ENCODE measurements at regions not wholly inside any gene's neighbourhood (a gene's known extent, or its start where the extent isn't known, plus 50 kb on each side); places are given as distances from the start of the nearest gene placed in this dataset.

GRCh38 chr5:124663101-124663506 is 83.3 kb downstream of the ZNF608 start:
- no peak for DNase-seq

- DNase-seq = no peak
These were observed 84.2 kb downstream of the ZNF608 start for GRCh38 chr5:124662181-124662781.

- DNase-seq = no peak
These were observed 84.9 kb downstream of the ZNF608 start for GRCh38 chr5:124661317-124662141.

DNA sequence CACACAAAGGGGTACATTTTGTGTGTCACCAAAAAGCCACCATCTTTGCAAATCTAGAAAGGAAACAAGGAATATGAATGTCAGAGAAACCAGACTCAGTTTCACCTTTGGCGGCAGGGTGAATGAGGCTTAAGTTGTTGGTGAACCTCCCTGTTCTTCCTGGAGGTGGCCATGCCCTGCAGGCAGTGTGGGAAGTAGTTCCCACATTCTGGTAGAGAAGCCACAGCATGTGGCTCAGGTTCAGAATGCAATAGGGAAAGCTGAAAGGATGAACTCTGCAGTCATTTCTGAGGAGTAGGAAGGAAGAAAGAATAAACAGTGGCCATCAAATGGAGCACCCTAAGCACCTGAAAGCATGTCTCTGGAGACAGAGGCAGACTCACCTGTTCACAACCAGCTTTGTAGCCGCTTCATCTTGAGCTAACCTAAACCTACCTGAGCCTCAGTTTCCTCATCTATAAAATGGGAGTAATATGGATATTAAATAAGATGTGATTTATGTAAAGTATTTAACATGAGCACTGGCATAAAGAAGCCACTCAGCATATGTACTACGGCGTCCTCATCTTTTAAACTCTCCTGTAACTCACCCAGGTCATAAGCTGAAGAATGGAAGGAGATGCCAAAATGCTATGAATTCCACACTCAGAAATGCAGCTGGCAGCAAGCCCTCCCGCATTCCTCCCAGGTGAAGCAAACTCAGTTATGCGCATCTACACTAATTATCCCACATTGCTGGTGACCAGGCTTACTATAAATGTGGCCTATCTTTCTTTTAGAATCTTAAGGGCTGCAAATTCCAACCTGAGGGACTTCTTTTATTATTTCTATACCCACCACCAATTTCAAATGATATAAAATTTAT is 86.0 kb downstream of the ZNF608 start:
- DNase-seq = no peak

DNA sequence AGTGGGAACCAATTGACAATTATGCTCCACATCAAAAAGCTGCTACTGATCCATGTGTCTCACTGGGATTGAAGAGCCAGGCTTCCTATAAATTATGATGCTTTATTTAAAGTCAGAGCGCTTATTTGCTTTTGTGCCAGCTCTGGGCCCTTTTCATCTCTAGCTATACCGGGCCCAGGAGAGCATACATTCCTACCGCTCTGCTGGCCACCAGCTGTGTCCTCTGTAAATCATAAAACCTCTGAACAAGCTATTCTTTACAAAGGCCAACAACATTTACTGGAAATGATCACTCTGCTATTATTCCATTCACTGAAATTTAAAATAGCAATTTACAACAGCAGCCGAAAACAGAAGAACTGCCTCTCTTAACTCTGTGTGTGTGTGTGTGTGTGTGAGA is 86.6 kb downstream of the ZNF608 start:
- peak; percentile 59 for DNase-seq

DNA sequence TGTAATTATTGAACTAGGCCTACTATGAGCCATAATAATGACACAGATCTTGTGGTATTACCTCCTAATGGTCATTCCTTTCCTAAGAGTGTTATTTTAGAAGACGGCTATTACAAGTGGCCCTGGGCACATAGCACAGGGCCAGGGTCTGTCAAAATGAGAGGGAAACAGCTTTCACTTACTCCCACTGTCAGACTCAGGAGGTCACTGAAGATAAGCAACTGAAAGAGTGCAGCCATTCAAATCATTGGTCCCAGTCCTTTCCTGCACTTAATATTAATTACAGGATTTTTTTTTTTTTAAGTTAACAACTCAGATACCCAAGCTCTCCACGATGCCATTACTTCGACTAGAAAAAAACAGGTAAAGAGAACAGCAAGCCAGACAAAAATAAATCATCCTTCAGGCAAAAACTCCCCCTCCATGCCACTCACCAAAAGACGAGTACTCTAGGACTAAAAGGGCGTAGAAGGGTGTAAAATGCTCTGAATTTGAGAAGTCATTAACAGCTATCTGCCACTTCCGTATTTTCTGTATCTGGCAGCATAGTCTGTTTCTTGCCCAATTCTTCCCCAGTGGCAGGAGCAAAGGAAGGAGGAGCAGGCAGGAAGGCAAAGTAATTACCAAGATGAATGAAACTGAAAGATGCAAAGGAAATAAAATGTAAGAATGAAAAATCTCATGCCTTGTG is 87.4 kb downstream of the ZNF608 start:
- no peak for DNase-seq

DNA sequence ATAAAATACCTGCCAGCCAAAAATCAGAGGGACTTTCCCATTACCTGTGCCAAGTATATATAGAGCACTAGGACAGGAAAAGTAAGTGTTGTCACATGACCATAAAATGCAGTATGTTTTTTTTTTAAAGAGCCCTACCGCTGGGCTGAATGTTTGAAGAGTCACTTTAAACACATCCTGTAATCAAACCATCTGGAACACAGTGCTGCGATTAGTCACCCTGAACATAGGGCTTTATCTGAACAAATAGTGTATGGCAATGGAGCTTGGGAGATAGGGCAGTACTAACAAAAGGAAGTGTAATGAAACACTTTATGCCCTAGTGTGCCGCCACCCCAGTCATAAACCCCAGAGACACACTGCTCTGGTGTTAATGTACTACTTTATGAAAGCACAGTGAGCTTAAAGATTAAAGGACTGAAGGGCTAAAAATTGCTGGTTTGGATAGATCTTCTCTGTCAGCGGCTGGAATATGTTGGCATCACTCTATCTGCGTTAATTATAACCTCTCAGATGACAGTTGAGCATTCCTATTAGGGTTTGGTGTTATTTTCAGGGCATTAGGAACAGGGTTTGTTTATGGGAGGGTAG is 90.4 kb downstream of the ZNF608 start:
- DNase-seq = peak; percentile 99

DNA sequence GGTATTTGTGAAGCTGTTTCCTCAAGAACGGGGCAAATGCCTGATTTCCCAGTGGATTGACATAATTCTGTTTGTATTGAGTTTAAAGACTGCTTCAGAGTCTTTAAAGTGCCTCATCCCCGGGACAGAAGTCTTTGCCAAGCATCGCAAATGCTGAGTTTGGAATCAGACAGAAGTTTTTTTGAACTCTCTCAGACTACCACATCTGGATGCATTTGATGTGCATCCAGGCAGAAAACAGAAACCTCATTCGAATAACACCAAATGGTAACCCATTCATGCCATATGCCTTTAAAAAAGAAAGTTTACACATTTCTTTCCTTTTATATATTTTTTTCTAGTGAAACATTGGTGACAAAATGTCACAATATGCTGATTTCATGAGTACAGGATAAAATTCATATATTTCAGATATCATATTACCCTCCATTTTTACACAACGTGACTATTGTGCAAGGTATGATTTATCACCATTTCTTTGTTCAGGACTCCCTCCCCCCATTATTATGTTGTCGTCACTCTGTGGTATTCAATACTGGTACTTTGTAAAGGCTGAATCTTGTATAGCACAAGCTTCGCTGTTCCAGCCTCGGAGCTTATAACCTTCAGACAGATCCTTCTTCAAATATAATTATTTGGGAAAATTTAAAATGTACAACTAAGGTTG is 91.1 kb downstream of the ZNF608 start:
- DNase-seq = peak; percentile 94

DNA sequence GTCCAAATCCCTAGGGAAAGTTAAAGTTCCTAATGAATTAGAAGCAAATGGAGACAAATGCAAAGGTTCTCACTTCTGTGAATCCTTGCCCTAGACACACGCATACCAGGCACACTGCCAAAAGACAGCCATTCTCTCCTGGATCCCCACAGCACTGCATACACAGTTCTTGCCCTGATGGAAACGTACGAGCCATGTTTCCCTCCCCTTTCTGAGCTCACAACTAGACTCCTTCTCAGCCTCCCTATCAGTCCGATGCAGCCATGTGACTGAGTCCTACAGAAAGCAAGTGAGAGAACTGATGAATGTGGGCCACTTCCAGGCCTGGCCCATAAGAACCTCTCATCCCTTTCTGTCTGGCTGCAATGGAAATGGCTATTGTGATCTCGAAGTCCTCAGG is 92.0 kb downstream of the ZNF608 start:
- DNase-seq = no peak

DNA sequence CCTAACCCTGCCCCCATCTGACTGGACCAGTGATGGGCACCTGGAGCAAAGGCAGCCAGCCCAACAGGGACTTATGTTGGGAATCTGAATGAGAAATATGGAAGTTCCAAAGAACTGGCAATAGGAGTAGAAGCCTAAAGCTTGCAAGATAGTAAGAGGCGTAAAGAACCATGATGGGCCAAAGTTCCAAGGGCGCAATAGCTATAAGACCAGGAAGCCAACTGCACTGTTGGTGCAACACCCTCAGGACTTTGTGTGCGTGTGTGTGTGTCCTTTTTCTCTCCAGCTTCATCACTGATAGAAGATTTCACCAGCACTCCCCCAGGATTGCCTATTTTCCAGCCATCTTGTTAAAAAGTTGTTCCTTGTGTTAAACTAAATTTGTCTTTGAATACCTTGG is 92.8 kb downstream of the ZNF608 start:
- no peak for DNase-seq

DNA sequence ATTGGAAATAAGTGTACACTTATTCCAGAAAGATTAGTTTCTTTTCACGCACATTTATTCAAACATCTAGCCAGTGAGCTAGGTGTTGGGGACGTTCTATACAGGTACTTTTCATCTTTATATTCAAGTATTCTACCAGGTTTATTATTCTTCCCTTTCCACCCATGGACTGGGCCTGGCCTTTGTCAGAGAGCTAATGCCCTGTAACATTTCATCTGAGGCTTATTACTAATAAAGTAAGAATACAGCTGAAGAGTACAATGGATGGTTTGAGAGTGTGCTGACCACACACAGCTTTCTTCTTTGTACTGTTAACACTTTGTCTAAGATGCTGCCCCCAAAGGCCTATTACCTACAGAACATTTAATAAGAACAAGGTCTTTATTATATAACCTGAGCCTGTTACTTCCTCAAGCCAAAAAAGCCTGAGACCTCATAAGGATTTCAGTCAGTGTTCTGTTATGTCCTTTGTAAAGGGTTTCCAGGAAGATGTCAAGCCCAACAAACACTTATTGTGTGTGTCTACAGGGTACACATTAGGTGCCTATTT is 93.5 kb downstream of the ZNF608 start:
- no peak for DNase-seq

DNA sequence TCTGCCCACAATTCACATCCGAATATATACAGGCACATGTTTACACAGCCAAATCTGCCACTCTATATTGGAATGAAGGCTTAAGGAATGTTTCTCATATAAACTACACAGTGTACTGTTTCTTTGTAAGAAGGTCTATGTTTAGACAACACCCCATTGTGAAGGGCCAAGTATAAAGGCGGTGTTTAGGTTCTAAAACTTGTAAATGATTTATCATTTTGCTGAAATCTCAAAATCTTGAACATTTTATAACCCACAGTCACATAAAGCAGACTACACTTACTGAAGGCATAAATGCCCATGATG is 94.0 kb downstream of the ZNF608 start:
- DNase-seq = no peak

DNA sequence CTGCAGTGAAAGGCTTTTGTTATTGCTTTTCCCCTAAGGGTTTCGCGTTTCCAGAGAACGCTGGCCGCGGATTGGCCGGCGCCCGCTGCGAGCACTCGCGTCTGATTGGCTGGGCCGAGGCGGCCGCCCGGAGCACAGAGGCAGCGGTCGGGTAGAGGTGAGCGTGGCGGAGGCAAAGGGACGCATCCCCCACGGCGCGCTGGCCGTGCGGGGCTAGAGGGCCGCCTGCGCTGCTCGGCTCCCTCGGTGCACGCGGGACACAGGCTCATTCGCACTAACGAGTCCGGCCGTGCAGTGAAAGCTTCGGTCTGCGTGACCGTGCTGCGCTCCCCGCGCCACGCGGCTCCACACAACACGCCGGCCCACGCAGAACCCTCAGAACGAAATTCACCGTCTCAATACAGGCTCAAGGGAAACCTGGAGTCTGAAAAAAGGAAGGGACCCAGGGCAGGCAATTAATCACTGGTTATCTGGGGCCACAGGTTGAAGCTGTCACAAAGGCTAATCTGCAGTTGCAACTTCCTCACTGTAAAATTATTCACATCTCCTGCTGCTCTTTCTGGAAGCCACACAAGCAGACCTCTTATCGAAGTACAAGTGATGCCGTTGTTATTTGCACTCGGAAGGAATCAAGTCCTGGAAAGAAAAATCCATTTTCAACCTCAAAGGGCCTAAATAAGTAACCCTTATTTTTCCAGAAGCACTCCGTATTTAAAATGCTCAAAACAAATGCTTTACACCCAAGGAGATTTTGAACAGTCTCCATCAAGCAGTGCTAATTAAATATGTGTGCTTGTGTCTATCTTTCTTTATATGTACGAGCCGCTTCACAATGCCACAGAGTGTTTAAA is 94.6 kb downstream of the ZNF608 start:
- DNase-seq = no peak

- DNase-seq = no peak
These were observed 95.3 kb downstream of the ZNF608 start for GRCh38 chr5:124650951-124651662.

GRCh38 chr5:124650147-124650561 is 96.3 kb downstream of the ZNF608 start:
- DNase-seq = no peak

DNA sequence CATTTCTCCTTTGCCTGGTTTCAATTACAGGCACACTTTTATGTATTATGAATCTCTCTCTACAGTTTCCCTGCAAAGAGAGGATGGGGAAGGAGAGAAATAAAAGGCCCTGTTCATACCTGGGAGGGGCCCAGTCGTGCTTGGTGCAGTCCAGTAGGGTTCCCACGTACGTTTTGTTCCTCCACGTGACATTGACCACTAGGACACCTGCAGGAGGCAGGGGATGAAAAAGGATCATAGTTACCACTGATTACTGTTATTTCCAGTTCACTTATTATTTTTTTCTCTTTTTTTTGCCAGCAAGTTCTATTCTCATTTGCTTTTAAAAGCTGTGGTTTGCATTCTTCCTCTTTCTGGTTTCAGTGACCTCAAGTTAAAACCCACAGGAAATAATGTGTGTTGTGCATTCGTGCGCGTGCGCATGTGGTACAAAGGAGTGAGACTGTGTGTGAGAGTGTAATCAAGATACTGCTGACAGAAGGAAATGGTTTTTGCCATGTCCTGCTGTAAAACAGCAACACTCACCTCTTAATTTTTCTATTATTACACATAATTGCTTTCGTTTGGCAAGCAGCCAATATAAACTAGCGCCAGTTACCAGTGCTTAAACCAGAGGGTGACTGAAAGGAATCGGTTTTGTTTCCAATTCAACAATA is 96.8 kb downstream of the ZNF608 start:
- peak; percentile 90 for DNase-seq

DNA sequence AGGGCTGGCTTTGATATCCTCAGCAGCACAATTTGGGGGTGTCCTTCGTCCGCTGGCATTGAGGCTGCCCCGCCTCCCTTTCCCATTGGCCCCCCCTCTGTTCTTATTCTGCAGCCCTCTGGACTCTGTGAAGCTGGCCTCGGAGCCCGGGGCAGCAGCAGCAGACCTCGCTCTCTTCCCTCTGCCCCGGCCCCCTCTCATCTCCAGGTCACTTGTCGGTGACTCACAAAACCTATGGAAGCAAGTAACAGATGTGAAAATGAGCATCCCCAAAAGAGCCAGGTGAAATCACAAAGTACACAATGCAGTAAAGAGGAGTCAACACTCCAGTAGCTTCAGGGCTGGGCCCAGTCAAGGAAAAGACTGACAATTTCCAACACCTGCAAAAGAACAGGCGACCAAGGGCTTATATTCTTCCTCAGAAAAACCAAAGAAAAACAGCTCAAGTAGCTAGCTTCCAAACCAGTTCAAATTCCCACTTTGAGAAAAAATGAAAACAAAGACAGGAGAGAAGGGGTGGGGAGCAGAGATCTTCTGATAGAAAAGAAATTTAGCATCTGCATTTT is 97.5 kb downstream of the ZNF608 start:
- no peak for DNase-seq

- DNase-seq = no peak
These were observed 99.1 kb downstream of the ZNF608 start for GRCh38 chr5:124647352-124647751.

DNA sequence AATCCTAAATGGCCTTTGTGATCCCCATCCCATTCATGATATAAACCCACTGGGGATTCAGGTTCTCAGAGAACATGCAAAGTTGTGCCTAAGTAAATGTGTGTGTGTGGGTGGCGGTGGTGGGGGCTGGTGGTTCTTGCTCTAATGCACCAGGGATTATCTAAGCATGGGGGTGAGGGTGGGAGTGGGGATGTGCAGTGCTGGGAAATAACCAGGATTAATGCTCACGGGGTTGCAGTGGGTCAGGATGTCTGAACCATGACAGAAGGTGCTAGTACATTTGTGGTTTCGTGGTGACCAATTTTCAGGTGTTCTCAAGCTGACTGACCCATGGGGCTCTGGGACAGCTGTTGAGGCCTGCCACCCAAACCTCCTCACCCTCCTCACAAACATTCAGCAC is 101.0 kb downstream of the ZNF608 start:
- DNase-seq = no peak

Data from NCI-H2081 treated with DMSO at 0.1 percent for 48 hours (cell line).